GM12878 (cell line): ENCODE measurements at regions not wholly inside any gene's neighbourhood (a gene's known extent, or its start where the extent isn't known, plus 50 kb on each side); places are given as distances from the start of the nearest gene placed in this dataset.
"Not testable (repeated sequence)": the region's sequence is repeated elsewhere in the genome, so short reads cannot be mapped to it uniquely, and the experiment has no call there.

Source experiments
- ATAC-seq: fragments of 200-7000 bp; cut with Tn5 transposase; 3 replicates; pipeline ENCODE4 v1.9.1; 2020; ENCODE audit warnings: mild to moderate bottlenecking, moderate library complexity
- BruUV-seq: library from RNA; stranded (reverse); fragments of 400-500 nt; replicated peaks from 2 replicates; lab custom pipeline; 2021; lab: Mats Ljungman, UMichigan
- CTCF ChIA-PET: fragments of 300-600 bp; sonication (Branson Sonifier 250); formaldehyde crosslinking; extraction: SDS; loops from one replicate; lab custom pipeline; 2021; ENCODE audit warnings: inconsistent platforms; lab: Yijun Ruan, JAX
- POLR2A ChIA-PET: fragments of 350-600 bp; formaldehyde crosslinking; extraction: SDS; loops from one replicate; lab custom pipeline; 2021; ENCODE audit warnings: inconsistent platforms; lab: Charles Lee
- RAD21 ChIA-PET: fragments of 300-600 bp; sonication (Branson Sonifier 250); formaldehyde crosslinking; loops from one replicate; lab custom pipeline; 2023; ENCODE audit warnings: antibody characterized with exemption; ENCODE audit not compliant: unreplicated experiment; lab: Charles Lee
- SMC1A ChIA-PET: fragments of 300-600 bp; sonication (Branson Sonifier 250); formaldehyde crosslinking; loops from one replicate; lab custom pipeline; 2023; ENCODE audit not compliant: unreplicated experiment, uncharacterized antibody; lab: Charles Lee
- DNase-seq: peaks from one replicate; pipeline ENCODE4 v3.0.0-alpha.2; 2011; ENCODE audit warnings: low read depth, low spot score
- FAIRE-seq: peaks from 3 replicates; lab custom pipeline; 2011; peaks lifted over from hg19 to GRCh38; lab: Jason Lieb, UNC
- H2AFZ ChIP-seq: 2 replicates; pipeline ENCODE4 v1.6.0; 2011; ENCODE audit warnings: low read depth, low read length, control low read depth; ENCODE audit not compliant: control insufficient read depth
- H3K27ac ChIP-seq: 2 replicates; pipeline ENCODE4 v1.5.1; 2011; ENCODE audit warnings: control low read depth; ENCODE audit not compliant: control insufficient read depth, insufficient read depth
- H3K27me3 ChIP-seq, 2 experiments: replicated peaks in 1 of 2; 2 replicates each; pipeline versions ENCODE4 v1.6.0 to v1.6.1; 2011; ENCODE audit warnings: low read length in 1 of 2; ENCODE audit not compliant: control insufficient read depth in 2 of 2, insufficient read depth in 2 of 2
- H3K36me3 ChIP-seq, 2 experiments: 2 replicates each; pipeline ENCODE4 v1.5.1; 2011; ENCODE audit warnings: low read length in 1 of 2; ENCODE audit not compliant: control insufficient read depth in 2 of 2, insufficient read depth in 2 of 2
- H3K4me1 ChIP-seq: 2 replicates; pipeline ENCODE4 v1.6.1; 2011; ENCODE audit warnings: mild to moderate bottlenecking, low read length, moderate library complexity, mixed read lengths; ENCODE audit not compliant: control insufficient read depth, insufficient read depth
- H3K4me2 ChIP-seq: 2 replicates; pipeline ENCODE4 v1.6.0; 2011; ENCODE audit warnings: control low read depth; ENCODE audit not compliant: control insufficient read depth, insufficient read depth
- H3K4me3 ChIP-seq: fragments of 200-600 bp; sonication (generic); 2 replicates; pipeline ENCODE4 v1.5.1; 2016
- H3K79me2 ChIP-seq: 2 replicates; pipeline ENCODE4 v1.6.0; 2011; ENCODE audit warnings: low read length; ENCODE audit not compliant: control insufficient read depth, insufficient read depth
- H3K9ac ChIP-seq: 2 replicates; pipeline ENCODE4 v1.8.0; 2011; ENCODE audit warnings: low read length, control low read depth, mixed read lengths; ENCODE audit not compliant: control insufficient read depth, insufficient read depth
- H3K9me3 ChIP-seq: replicated peaks from 3 replicates; pipeline ENCODE4 v1.5.1; 2011; ENCODE audit warnings: mild to moderate bottlenecking, low read length; ENCODE audit not compliant: control insufficient read depth, insufficient read depth
- H4K20me1 ChIP-seq: 2 replicates; pipeline ENCODE4 v1.6.0; 2011; ENCODE audit not compliant: control insufficient read depth, insufficient read depth
- CBFB ChIP-seq: IDR thresholded peaks from 2 replicates; pipeline ENCODE4 v1.6.1; 2016; ENCODE audit warnings: antibody characterized with exemption, low read depth
- TCF12 ChIP-seq: IDR thresholded peaks from 2 replicates; pipeline ENCODE4 v1.6.1; 2011; ENCODE audit warnings: low read depth, mild to moderate bottlenecking, low read length
- TCF7 ChIP-seq: IDR thresholded peaks from 2 replicates; pipeline ENCODE4 v1.6.1; 2014; ENCODE audit warnings: antibody characterized with exemption, borderline replicate concordance
- WGBS: methylation state at CpG from one replicate; pipeline ENCODE4 v1.1.6; 2016; ENCODE audit warnings: low lambda C conversion rate; ENCODE audit not compliant: insufficient replicate concordance, insufficient coverage; ENCODE audit errors: missing lambda C conversion rate; 5-methylcytosine and 5-hydroxymethylcytosine counted together
- in situ Hi-C: fragments of 300-500 bp; cut with MboI; formaldehyde crosslinking; loops from 9 replicates; pipeline ENCODE4 v1.14.3; 2018; ENCODE audit warnings: mixed read lengths
- intact Hi-C: fragments of 100-400 bp; cut with micrococcal nuclease; formaldehyde crosslinking; loops from one replicate; pipeline ENCODE4 v1.14.2; 2022; ENCODE audit not compliant: unreplicated experiment

- H3K36me3 ChIP-seq, BruUV-seq, intact Hi-C loops, H3K4me3 ChIP-seq, POLR2A ChIA-PET, H3K27ac ChIP-seq, FAIRE-seq, H3K4me2 ChIP-seq, H2AFZ ChIP-seq, H3K4me1 ChIP-seq, in situ Hi-C loops, SMC1A ChIA-PET, H3K79me2 ChIP-seq, H3K27me3 ChIP-seq, H3K9me3 ChIP-seq, RAD21 ChIA-PET, H4K20me1 ChIP-seq, ATAC-seq, H3K9ac ChIP-seq, DNase-seq: not testable (repeated sequence)
- WGBS = 63% methylated on average over 7 of the region's 9 CpGs
- CTCF ChIA-PET = interaction anchor here (1.7 kb wide), 1 partner anchor 9 kb away, joined by 3 read pairs; no protein-coding TSS in a partner anchor
These were observed 67.7 kb downstream of the TMEM270 start for GRCh38 chr7:73928644-73929043.

- 21% methylated on average over 5 of the region's 5 CpGs for WGBS
- CTCF ChIA-PET = interaction anchor here (0.7 to 1.7 kb wide), 2 partner anchors 48 to 176 kb away, joined by 4 read pairs; no protein-coding TSS in a partner anchor
- DNase-seq = no peak
These were observed 70.5 kb downstream of the TMEM270 start for GRCh38 chr7:73931502-73931901.

More at GRCh38 chr7:73931502-73931901, 70.5 kb downstream of the TMEM270 start:
- no TSS peak for BruUV-seq
- no peaks in the 10 kb centered on the region; a peak in 1 of 4 replicates for H3K27me3 ChIP-seq
- H3K4me2 ChIP-seq = no peak overlapping the region
- no peak overlapping the region for H3K9ac ChIP-seq
- H3K4me3 ChIP-seq = no peak overlapping the region
- POLR2A ChIA-PET = no interaction called here
- SMC1A ChIA-PET = no interaction called here
- ATAC-seq (no peak), FAIRE-seq (no peak)
- H3K36me3 ChIP-seq = no peaks in the 10 kb centered on the region
- no peak overlapping the region for H2AFZ ChIP-seq
- H3K27ac ChIP-seq = no peak overlapping the region
- RAD21 ChIA-PET = no interaction called here
- TF ChIP-seq TCF12 (no peak), CBFB (no peak), TCF7 (no peak)
- no peaks in the 10 kb centered on the region for H4K20me1 ChIP-seq
- intact Hi-C loops = no loop called here
- no peaks in the 10 kb centered on the region for H3K9me3 ChIP-seq
- no peaks in the 10 kb centered on the region for H3K4me1 ChIP-seq
- no peaks in the 10 kb centered on the region for H3K79me2 ChIP-seq
- in situ Hi-C loops = no loop called here
